Caki2 (cell line): ENCODE measurements at regions not wholly inside any gene's neighbourhood (a gene's known extent, or its start where the extent isn't known, plus 50 kb on each side); places are given as distances from the start of the nearest gene placed in this dataset.
"Not testable (repeated sequence)": the region's sequence is repeated elsewhere in the genome, so short reads cannot be mapped to it uniquely, and the experiment has no call there.

Source experiments
- DNase-seq: peaks from one replicate; pipeline ENCODE4 v3.0.0-alpha.2; 2015; ENCODE audit warnings: low read depth
- in situ Hi-C: cut with HindIII; loops from 2 replicates; pipeline ENCODE4 v1.10.0; 2016; ENCODE audit warnings: low sequenced_read_pairs, low pct_unique_long_range_greater_than_20kb, mixed read lengths

DNA sequence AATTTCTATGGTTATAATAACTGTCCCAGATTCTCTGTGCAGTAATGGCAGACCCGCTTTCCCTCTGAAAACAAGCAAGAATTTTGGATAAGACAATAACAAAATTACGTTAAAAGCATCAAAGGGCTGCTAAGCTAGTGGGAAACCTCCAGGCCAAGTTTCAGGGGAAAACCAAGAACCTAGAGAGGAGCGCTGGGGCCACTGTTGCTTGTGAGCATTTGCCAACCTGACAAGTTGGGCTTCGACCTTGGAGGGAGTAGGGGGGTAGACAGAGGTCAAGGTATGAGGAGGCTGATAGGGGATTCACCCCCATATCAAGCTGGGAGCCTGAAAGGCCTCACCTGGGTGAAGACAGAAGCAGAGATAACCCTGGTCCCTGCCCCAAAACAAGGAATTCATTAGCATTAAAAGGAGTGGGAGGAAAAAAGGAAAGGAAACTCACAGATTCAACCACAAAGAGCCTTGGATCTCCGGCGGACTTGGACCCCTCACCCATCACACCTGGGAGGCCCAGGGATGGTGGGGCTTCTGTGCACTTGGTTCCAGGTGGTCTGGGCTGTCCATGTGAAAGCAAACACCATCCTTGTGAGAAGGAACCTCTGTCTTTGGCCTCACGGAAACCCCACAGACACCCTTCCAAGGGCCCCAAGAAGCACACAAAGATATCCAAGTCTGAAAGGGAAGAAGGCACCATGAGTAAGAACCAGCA lies 259.9 kb downstream of the GOLGA6L6 start:
- DNase-seq, in situ Hi-C loops: not testable (repeated sequence)

- in situ Hi-C loops, result no loop called here
- no peak for DNase-seq
These were observed 260.6 kb downstream of the GOLGA6L6 start for GRCh38 chr15:20280933-20281463.

- in situ Hi-C loops, DNase-seq: not testable (repeated sequence)
These were observed 261.3 kb downstream of the GOLGA6L6 start for GRCh38 chr15:20280141-20280932.

- DNase-seq, in situ Hi-C loops: not testable (repeated sequence)
These were observed 262.5 kb downstream of the GOLGA6L6 start for GRCh38 chr15:20279056-20279455.

GRCh38 chr15:20278376-20278775 lies 263.2 kb downstream of the GOLGA6L6 start:
- DNase-seq, in situ Hi-C loops: not testable (repeated sequence)

DNA sequence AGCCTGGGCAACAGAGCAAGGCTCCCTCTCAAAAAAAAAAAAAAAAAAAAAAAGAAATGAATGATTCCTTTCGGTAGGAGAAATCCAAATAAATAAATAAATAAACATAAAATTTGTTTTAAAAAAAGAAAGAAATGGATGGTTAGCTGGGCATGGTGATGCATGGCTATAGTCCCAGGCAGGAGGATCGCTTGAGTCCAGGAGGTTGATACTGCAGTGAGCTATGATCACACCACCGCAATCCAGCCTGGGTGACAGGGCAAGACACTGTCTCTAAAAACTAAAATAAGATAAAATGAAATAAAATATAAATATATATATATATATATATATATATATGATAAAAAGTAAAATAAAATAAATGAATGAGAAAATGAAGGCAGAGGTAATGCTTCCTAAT lies 264.1 kb downstream of the GOLGA6L6 start:
- in situ Hi-C loops, DNase-seq: not testable (repeated sequence)

DNA sequence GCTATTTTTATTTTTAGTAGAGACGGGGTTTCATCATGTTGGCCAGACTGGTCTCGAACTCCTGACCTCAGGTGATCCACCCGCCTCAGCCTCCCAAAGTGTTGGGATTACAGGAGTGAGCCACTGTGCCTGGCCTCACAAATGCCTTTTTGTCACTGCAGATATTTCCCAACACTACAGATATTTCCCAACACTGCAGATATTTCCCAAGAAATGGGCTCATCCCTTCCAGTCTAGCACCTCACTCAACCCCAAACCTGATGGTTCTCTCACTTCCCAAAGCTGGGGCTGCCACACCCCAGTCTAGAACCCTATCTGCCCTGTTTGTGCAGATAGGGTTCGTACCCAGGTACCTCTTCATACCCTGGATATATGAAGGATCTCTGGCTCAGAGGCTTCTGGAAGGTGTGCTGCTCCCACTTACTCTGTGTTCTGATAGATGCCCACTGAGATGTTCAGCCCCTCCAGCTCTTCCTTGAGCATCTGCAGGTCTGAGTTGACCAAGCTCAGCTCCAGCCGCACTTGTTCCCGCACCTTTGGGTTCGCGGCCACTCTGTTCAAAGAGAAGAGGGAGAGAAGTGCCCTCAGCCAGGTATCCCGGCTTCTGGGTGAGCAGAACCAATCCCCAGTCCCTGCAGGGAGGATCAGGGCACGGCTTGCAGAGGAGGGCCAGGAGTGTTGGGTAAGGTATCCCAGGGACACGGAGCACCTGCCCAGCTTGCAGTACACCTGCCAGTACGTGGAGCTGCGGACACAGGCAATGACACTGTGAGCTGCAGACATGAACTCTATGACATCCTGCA lies 265.1 kb downstream of the GOLGA6L6 start:
- DNase-seq, in situ Hi-C loops: not testable (repeated sequence)

DNA sequence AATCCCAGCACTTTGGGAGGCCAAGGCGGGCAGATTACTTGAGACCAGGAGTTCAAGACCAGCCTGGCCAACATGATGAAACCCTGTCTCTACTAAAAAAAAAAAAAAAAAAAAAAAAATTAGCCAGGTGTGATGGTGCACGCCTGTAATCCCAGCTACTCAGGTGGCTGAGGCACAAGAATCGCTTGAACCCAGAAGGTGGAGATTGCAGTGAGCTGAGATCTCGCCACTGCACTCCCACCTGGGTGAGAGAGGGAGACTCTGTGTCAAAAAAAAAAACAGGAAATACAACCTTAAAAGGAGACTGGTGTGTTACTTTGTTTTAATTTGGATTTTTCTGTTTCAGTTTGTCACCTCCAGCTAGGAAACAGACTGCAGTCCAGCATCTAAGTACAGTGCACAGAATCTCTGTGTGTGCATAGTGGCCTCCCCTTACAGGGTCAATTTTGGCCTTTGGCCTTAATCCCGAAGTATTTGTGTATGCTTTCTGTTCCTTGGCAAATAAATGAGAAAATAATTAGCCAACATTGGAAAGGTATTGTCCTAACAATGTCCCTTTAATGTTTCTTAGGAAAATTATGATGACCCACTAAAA lies 266.1 kb downstream of the GOLGA6L6 start:
- DNase-seq, in situ Hi-C loops: not testable (repeated sequence)

GRCh38 chr15:20272422-20273184 lies 269.0 kb downstream of the GOLGA6L6 start:
- in situ Hi-C loops, result no loop called here
- no peak for DNase-seq

GRCh38 chr15:20271647-20272046 lies 270.0 kb downstream of the GOLGA6L6 start:
- in situ Hi-C loops, result no loop called here
- no peak for DNase-seq

- in situ Hi-C loops, result not testable (repeated sequence)
These were observed 271.6 kb downstream of the GOLGA6L6 start for GRCh38 chr15:20269956-20270355.

GRCh38 chr15:20267996-20268395 lies 273.6 kb downstream of the GOLGA6L6 start:
- DNase-seq, in situ Hi-C loops: not testable (repeated sequence)

More at GRCh38 chr15:20269956-20270355, 271.6 kb downstream of the GOLGA6L6 start:
- not testable (repeated sequence) for DNase-seq

- in situ Hi-C loops, DNase-seq: not testable (repeated sequence)
These were observed 274.4 kb downstream of the GOLGA6L6 start for GRCh38 chr15:20267051-20267730.

DNA sequence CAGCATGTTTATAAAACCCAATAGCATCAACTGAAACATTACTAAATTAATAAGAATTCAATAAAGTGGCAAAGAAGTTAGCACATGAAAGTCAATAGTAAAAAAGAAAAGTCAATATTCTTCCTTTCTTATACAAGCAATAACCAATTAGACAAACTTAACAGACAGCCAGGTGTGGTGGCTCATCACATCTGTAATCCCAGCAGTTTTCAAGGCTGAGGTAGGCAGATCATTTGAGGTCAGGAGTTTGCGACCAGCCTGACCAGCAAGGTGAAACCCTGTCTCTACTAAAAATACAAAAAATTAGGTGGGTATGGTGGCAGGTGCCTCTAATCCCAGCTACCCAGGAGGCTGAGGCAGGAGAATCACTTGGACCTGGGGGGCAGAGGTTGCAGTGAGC lies 275.9 kb downstream of the GOLGA6L6 start:
- in situ Hi-C loops, DNase-seq: not testable (repeated sequence)

DNA sequence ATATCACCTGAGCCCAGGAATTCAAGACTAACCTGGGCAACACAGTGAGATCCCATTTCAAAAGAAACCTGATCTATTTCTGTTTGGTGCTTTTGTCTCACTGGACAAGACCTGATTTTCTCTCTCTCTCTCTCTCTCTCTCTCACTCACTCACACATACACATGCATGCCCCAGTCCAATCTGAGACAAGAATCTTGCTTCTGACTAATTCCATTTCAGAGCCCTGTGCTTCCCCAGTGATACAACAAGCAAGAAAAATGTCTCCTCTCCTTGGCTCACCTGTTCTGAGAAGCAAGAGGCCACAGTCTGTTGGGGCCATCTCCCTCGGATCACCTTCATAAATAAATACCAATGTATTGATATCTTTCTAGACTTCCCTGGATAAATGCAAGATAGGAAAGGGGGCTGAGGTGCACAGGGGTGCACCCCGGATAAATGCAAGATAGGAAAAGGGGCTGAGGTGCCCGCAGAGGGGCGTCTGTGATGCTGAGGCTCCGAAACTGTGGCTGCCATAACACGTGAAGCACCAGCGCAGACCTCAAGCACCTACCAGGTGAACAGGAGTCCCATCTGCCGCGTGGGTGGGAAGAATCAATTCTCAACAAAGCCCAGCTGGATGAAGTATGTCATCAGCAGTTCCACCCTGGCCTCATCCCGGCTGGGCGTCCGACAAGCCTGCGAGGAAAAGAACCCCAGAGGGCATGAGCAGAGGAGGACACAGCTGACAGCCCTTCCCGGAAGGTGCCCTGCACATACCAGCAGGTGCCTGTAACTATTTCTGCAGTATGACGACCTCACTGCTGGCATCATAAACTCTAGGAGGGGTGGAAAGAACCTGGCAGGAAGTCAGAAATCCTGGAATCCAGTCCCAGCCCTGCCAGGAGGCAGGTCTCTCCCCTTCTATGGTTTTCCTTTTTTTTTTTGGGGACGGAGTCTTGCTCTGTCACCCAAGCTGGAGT lies 280.0 kb downstream of the GOLGA6L6 start:
- DNase-seq, in situ Hi-C loops: not testable (repeated sequence)

DNA sequence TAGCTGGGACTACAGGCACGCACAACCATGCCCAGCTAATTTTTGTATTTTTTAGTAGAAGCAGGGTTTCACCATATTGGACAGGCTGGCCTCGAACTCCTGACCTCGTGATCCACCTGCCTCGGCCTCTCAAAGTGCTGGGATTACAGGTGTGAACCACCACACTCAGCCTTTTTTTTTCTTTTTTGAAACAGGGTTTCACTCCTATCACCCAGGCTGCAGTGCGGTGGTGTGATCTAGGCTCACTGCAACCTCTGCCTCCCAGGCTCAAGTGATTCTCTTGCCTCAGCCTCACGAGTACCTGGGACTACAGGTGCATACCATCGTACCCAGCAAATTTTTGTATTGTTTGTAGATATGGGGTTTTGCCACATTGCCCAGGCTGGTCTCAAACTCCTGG lies 280.9 kb downstream of the GOLGA6L6 start:
- in situ Hi-C loops, DNase-seq: not testable (repeated sequence)
